ENCODE measurements at regions not wholly inside any gene's neighbourhood (a gene's known extent, or its start where the extent isn't known, plus 50 kb on each side); places are given as distances from the start of the nearest gene placed in this dataset.

GRCh38 chr5:167702014-167702413 is 589.4 kb upstream of the WWC1 start:
- no peak overlapping the region for H2AFZ ChIP-seq (ENCODE audit: control insufficient read depth, low read depth, low read length)
- 4% methylated on average over 2 of the region's 2 CpGs for WGBS (ENCODE audit: insufficient coverage, insufficient replicate concordance, low lambda C conversion rate, missing lambda C conversion rate)
- no peaks in the 10 kb centered on the region for H3K4me1 ChIP-seq (ENCODE audit: control insufficient read depth, insufficient read depth, low read length)
- ChIA-PET POLR2A (no interaction called here), RAD21 (ENCODE audit: unreplicated experiment) (no interaction called here), SMC1A (ENCODE audit: uncharacterized antibody, unreplicated experiment) (no interaction called here), CTCF (no interaction called here)
- no peak overlapping the region for H3K4me2 ChIP-seq (ENCODE audit: control insufficient read depth, insufficient read depth)
- ATAC-seq (no peak), FAIRE-seq (no peak), DNase-seq (ENCODE audit: low read depth, low spot score) (no peak)
- H3K27me3 ChIP-seq (replicated peaks in 1 of 2; ENCODE audit: control insufficient read depth in 2 of 2, insufficient read depth in 2 of 2, low read length in 1 of 2): no peaks in the 10 kb centered on the region
- TF ChIP-seq CHD2 (IDR thresholded peaks at IDR 0.05; ENCODE audit: borderline replicate concordance, low read depth, low read length) (no peak), HDGF (IDR thresholded peaks at IDR 0.05) (no peak), RBBP5 (conservative IDR thresholded peaks at IDR 0.05) (no peak), POLR2A (IDR thresholded peaks at IDR 0.05; ENCODE audit: low read depth, low read length) (no peak), SRF (IDR thresholded peaks at IDR 0.05; ENCODE audit: low read depth in 2 of 2, low read length in 2 of 2) (no peak), CREM (IDR thresholded peaks at IDR 0.05; ENCODE audit: low read depth) (no peak), EZH2 (IDR thresholded peaks at IDR 0.05; ENCODE audit: borderline replicate concordance, control insufficient read depth, low read depth, low read length) (no peak), HSF1 (IDR thresholded peaks at IDR 0.05; ENCODE audit: low read depth, low read length) (no peak)
- no peaks in the 10 kb centered on the region for H3K9me3 ChIP-seq (replicated peaks; ENCODE audit: control insufficient read depth, insufficient read depth, low read length)
- in situ Hi-C loops (cut with MboI) (no loop called here), intact Hi-C loops (cut with micrococcal nuclease; ENCODE audit: unreplicated experiment) (no loop called here)
- no peak overlapping the region for H3K4me3 ChIP-seq
- no peak overlapping the region for H3K9ac ChIP-seq (ENCODE audit: control insufficient read depth, insufficient read depth, low read length)
- no peaks in the 10 kb centered on the region for H3K36me3 ChIP-seq (ENCODE audit: control insufficient read depth in 2 of 2, insufficient read depth in 2 of 2, low read length in 1 of 2)
- no peak overlapping the region for H3K27ac ChIP-seq (ENCODE audit: control insufficient read depth, insufficient read depth)
- H3K79me2 ChIP-seq (ENCODE audit: control insufficient read depth, insufficient read depth, low read length): no peaks in the 10 kb centered on the region
- no peaks in the 10 kb centered on the region for H4K20me1 ChIP-seq (ENCODE audit: control insufficient read depth, insufficient read depth)
- BruUV-seq (replicated peaks): no TSS peak

GRCh38 chr5:167708449-167708848 is 583.0 kb upstream of the WWC1 start:
- H3K9ac ChIP-seq (ENCODE audit: control insufficient read depth, insufficient read depth, low read length): no peak overlapping the region
- TF ChIP-seq CHD1 (IDR thresholded peaks at IDR 0.05; ENCODE audit: low read depth, low read length): no peak
- TF ChIP-seq ZNF207 (IDR thresholded peaks at IDR 0.05; ENCODE audit: borderline replicate concordance): no peak
- TF ChIP-seq RB1 (IDR thresholded peaks at IDR 0.05; ENCODE audit: borderline replicate concordance): no peak
- ChIA-PET SMC1A (ENCODE audit: uncharacterized antibody, unreplicated experiment) (no interaction called here), CTCF (interaction anchor here (0.9 to 1.7 kb wide), 3 partner anchors 14 to 89 kb away, joined by 3 to 6 read pairs (median 4); no protein-coding TSS in a partner anchor), POLR2A (no interaction called here), RAD21 (ENCODE audit: unreplicated experiment) (no interaction called here)
- H3K27ac ChIP-seq (ENCODE audit: control insufficient read depth, insufficient read depth): no peak overlapping the region
- no peak for DNase-seq (ENCODE audit: low read depth, low spot score)
- no peaks in the 10 kb centered on the region for H3K9me3 ChIP-seq (replicated peaks; ENCODE audit: control insufficient read depth, insufficient read depth, low read length)
- H3K4me3 ChIP-seq: no peak overlapping the region
- intact Hi-C loops (cut with micrococcal nuclease; ENCODE audit: unreplicated experiment) (no loop called here), in situ Hi-C loops (cut with MboI) (no loop called here)
- H4K20me1 ChIP-seq (ENCODE audit: control insufficient read depth, insufficient read depth): no peaks in the 10 kb centered on the region
- BruUV-seq (replicated peaks): no TSS peak
- no peak for FAIRE-seq
- H3K4me2 ChIP-seq (ENCODE audit: control insufficient read depth, insufficient read depth): no peak overlapping the region
- no peaks in the 10 kb centered on the region for H3K36me3 ChIP-seq (ENCODE audit: control insufficient read depth in 2 of 2, insufficient read depth in 2 of 2, low read length in 1 of 2)
- H3K4me1 ChIP-seq (ENCODE audit: control insufficient read depth, insufficient read depth, low read length): peaks cover 3% of the 10 kb centered on the region; the same call in 1 of the 2 replicates
- 63% methylated on average over 3 of the region's 3 CpGs for WGBS (ENCODE audit: insufficient coverage, insufficient replicate concordance, low lambda C conversion rate, missing lambda C conversion rate)
- H3K27me3 ChIP-seq (replicated peaks in 1 of 2; ENCODE audit: control insufficient read depth in 2 of 2, insufficient read depth in 2 of 2, low read length in 1 of 2): no peaks in the 10 kb centered on the region; a peak in 1 of 4 replicates
- no peak overlapping the region for H2AFZ ChIP-seq (ENCODE audit: control insufficient read depth, low read depth, low read length)
- no peaks in the 10 kb centered on the region for H3K79me2 ChIP-seq (ENCODE audit: control insufficient read depth, insufficient read depth, low read length)
- ATAC-seq: no peak

Measured in GM12878 (cell line).